ENCODE measurements at regions not wholly inside any gene's neighbourhood (a gene's known extent, or its start where the extent isn't known, plus 50 kb on each side); places are given as distances from the start of the nearest gene placed in this dataset.
"Not testable (repeated sequence)": the region's sequence is repeated elsewhere in the genome, so short reads cannot be mapped to it uniquely, and the experiment has no call there.

DNA sequence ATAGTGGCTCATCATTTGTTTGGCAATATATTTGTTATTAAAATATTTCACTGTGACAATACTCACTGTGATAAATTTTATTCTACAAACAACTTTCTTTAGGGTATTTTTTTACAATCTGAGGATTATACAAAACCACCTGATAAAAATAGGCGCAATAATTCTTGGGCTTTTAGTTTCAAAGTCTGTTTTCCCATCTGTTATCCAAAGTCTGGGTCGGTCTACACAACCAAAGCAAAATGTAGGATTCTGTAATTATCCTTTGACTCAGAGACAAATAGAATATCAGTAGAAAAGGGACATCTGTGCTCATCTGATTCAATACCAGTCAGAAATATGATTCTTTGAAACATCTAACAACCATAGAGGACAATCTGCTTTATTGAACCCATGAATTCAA lies 271.8 kb upstream of the AMIGO2 start:
- H3K27me3 ChIP-seq (ENCODE audit: control insufficient read depth in 1 of 2, insufficient read depth in 2 of 2, low read length in 2 of 2): no peaks in the 10 kb centered on the region
- H3K4me1 ChIP-seq (ENCODE audit: control insufficient read depth, insufficient read depth, low read length): no peaks in the 10 kb centered on the region
- no peaks in the 10 kb centered on the region for H3K36me3 ChIP-seq (ENCODE audit: control insufficient read depth in 2 of 2, insufficient read depth in 2 of 2, low read length in 2 of 2)
- no peaks in the 10 kb centered on the region for H3K9me3 ChIP-seq (ENCODE audit: control insufficient read depth in 2 of 2, low read length in 2 of 2)
- no peak overlapping the region for H3K9ac ChIP-seq (ENCODE audit: low read length in 2 of 2)
- no peak overlapping the region for H3K4me3 ChIP-seq (ENCODE audit: low read length in 2 of 2)
- H3K27ac ChIP-seq (ENCODE audit: low read length): no peak overlapping the region

DNA sequence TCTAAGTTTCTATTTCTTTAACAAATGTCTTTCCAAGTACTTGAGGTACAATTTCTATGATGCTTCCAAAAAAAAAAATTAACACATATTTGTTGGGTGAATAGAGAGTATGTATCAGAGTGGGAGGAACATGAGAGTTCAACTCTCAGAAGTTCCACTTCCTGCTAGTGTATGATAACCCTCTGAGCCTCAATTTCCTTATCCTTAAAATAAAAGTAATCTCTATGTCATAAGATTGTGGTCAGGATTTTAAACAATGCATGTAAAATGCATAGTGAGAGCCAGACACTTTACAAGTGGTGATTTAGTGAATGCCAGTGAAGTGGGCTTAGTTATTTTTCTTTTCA lies 270.3 kb upstream of the AMIGO2 start:
- H3K9ac ChIP-seq (ENCODE audit: low read length in 2 of 2): no peak overlapping the region
- H3K27ac ChIP-seq (ENCODE audit: low read length): no peak overlapping the region
- H3K4me3 ChIP-seq (ENCODE audit: low read length in 2 of 2): no peak overlapping the region
- H3K27me3 ChIP-seq (ENCODE audit: control insufficient read depth in 1 of 2, insufficient read depth in 2 of 2, low read length in 2 of 2): no peaks in the 10 kb centered on the region
- no peaks in the 10 kb centered on the region for H3K9me3 ChIP-seq (ENCODE audit: control insufficient read depth in 2 of 2, low read length in 2 of 2)
- no peaks in the 10 kb centered on the region for H3K36me3 ChIP-seq (ENCODE audit: control insufficient read depth in 2 of 2, insufficient read depth in 2 of 2, low read length in 2 of 2)
- H3K4me1 ChIP-seq (ENCODE audit: control insufficient read depth, insufficient read depth, low read length): no peaks in the 10 kb centered on the region

DNA sequence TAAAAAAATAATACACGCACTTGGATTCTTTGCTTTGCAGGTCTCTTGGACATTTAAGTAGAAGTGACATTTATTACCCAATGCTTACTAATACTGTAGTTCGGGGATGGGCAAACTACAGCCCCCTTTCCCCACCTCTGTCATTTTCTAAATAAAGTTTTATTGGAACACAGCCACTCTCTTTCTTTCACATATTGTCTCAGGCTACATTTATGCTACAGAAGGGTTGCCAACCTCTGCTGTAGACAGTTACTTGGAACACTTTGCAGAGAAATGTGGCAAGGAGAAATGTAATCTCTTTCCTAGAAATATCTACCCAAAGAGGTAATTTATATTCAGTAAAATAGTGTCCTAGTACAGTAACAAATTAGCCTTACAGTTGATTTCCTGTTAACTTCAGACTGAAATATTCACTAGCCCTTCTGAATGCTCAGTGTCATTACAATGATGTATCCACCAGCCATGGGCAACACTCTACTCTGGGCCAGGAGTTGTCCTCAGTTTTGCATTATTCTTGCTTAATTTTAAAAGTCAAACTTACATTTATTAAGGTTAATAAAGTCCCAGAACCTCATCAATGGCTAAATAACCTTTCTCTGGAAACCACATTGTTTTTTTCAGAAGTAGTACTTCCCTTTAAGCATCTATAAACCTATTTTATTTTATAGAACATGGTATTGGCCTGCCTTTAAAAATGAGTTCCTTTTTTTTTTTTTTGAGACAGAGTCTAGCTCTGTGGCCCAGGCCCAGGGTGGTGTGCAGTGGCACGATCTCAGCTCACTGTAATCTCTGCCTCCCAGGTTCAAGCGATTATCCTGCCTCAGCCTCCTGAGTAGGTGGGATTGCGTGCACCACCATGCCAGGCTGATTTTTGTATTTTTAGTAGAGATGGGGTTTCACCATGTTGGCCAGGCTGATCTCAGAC lies 269.6 kb upstream of the AMIGO2 start:
- no peaks in the 10 kb centered on the region for H3K27me3 ChIP-seq (ENCODE audit: control insufficient read depth in 1 of 2, insufficient read depth in 2 of 2, low read length in 2 of 2)
- H3K4me1 ChIP-seq (ENCODE audit: control insufficient read depth, insufficient read depth, low read length): no peaks in the 10 kb centered on the region
- no peak overlapping the region for H3K4me3 ChIP-seq (ENCODE audit: low read length in 2 of 2)
- H3K36me3 ChIP-seq (ENCODE audit: control insufficient read depth in 2 of 2, insufficient read depth in 2 of 2, low read length in 2 of 2): no peaks in the 10 kb centered on the region
- no peaks in the 10 kb centered on the region for H3K9me3 ChIP-seq (ENCODE audit: control insufficient read depth in 2 of 2, low read length in 2 of 2)
- H3K27ac ChIP-seq (ENCODE audit: low read length): no peak overlapping the region
- no peak overlapping the region for H3K9ac ChIP-seq (ENCODE audit: low read length in 2 of 2)

DNA sequence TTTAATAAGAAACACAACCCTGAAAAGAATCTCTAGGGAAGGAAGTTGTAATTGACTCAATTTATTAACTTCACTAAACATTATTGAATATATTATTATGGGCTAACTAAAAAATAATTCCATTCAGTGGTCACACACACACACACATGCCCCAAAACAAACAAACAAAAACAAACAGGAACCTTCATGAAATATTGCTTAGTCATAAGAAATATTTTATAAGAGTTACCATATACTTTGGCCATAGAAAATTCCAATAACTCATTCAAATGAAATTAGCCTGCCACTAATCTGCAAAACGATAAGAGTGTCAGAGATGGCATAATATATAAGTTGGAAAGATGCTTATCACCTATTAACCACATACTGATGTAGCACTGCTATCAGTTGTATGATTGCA lies 268.4 kb upstream of the AMIGO2 start:
- no peak overlapping the region for H3K9ac ChIP-seq (ENCODE audit: low read length in 2 of 2)
- H3K27ac ChIP-seq (ENCODE audit: low read length): no peak overlapping the region
- H3K9me3 ChIP-seq (ENCODE audit: control insufficient read depth in 2 of 2, low read length in 2 of 2): no peaks in the 10 kb centered on the region
- H3K36me3 ChIP-seq (ENCODE audit: control insufficient read depth in 2 of 2, insufficient read depth in 2 of 2, low read length in 2 of 2): no peaks in the 10 kb centered on the region
- no peaks in the 10 kb centered on the region for H3K27me3 ChIP-seq (ENCODE audit: control insufficient read depth in 1 of 2, insufficient read depth in 2 of 2, low read length in 2 of 2)
- no peaks in the 10 kb centered on the region for H3K4me1 ChIP-seq (ENCODE audit: control insufficient read depth, insufficient read depth, low read length)
- no peak overlapping the region for H3K4me3 ChIP-seq (ENCODE audit: low read length in 2 of 2)

DNA sequence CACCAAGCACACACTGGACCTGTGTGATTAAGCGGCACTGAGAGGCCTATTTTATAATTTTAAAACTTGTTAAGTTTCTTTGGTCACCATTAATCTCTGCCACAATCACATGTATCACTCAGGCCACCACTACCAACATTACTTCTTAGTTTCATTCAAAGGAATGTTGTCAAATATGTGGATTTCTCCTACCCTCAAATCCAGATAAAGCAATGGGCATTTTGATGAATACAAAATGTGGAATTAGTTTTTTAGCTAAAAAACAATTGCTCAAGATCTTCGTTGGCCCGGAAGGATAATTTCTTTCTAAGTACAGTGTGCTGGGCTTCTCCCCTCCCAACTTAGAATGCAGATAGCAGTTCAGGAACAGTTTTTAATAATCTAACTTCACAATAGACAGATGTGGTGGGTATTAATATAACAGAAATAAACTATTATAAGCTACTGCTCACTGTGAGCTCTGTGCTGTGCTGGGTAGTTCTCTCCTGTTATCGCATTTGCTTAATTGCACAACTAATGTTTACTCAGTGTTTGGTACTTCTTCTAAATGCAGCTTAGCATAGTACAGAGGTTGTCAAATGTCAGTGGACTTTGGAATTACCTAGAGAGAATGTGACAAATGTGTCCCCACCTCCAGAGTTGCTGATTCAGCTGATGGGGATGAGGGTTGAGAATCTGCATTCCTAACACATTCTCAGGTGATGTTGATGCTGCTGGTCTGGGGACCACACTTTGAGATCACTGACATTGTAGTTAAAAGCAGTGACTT lies 266.7 kb upstream of the AMIGO2 start:
- Histone ChIP-seq H3K4me1 (ENCODE audit: control insufficient read depth, insufficient read depth, low read length) (no peaks in the 10 kb centered on the region), H3K9ac (ENCODE audit: low read length in 2 of 2) (no peak overlapping the region), H3K4me3 (ENCODE audit: low read length in 2 of 2) (no peak overlapping the region), H3K36me3 (ENCODE audit: control insufficient read depth in 2 of 2, insufficient read depth in 2 of 2, low read length in 2 of 2) (no peaks in the 10 kb centered on the region), H3K27ac (ENCODE audit: low read length) (no peak overlapping the region), H3K27me3 (ENCODE audit: control insufficient read depth in 1 of 2, insufficient read depth in 2 of 2, low read length in 2 of 2) (no peaks in the 10 kb centered on the region), H3K9me3 (ENCODE audit: control insufficient read depth in 2 of 2, low read length in 2 of 2) (no peaks in the 10 kb centered on the region)

DNA sequence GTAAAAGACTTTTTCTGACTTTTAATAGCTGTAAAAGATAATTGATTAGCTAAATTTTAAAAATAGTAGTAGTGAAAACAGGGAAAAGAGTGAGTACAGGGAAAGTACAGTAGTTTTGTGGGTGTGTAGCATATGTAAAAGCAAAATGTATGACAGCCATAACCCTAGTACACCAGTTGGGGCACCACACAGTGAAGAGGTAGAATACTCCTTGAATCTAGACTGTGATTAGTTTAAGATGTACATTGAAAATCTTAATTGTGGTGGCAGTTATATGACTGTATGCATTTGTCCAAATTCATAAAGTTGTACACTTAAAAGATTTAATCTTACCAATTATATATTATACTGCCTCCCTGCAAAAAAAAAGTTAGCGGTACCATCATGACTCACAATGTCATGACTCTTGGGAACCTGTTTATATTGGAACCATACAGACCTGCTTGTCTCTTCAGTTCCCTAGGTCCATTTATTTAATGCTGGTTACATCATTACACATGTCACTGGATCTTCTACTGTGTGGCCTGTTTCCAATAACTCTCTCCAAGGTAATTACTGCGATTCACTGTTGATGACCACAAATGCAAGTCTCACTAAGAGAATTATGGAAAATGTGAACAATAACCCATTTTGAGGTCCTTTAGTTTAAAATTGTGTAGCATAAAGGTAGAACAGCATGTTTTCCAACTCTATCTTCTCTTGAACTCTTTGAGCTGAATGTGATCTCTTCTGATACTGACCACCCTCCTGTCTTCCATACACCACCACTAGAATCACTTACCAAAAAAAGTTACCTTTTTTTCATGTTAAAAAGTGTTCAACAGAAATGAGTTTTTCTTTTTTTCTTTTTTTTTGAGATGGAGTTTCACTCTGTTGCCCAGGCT lies 264.2 kb upstream of the AMIGO2 start:
- Histone ChIP-seq H3K9ac (ENCODE audit: low read length in 2 of 2) (no peak overlapping the region), H3K36me3 (ENCODE audit: control insufficient read depth in 2 of 2, insufficient read depth in 2 of 2, low read length in 2 of 2) (no peaks in the 10 kb centered on the region), H3K4me3 (ENCODE audit: low read length in 2 of 2) (no peak overlapping the region), H3K4me1 (ENCODE audit: control insufficient read depth, insufficient read depth, low read length) (no peaks in the 10 kb centered on the region), H3K27me3 (ENCODE audit: control insufficient read depth in 1 of 2, insufficient read depth in 2 of 2, low read length in 2 of 2) (no peaks in the 10 kb centered on the region), H3K9me3 (ENCODE audit: control insufficient read depth in 2 of 2, low read length in 2 of 2) (no peaks in the 10 kb centered on the region), H3K27ac (ENCODE audit: low read length) (no peak overlapping the region)

DNA sequence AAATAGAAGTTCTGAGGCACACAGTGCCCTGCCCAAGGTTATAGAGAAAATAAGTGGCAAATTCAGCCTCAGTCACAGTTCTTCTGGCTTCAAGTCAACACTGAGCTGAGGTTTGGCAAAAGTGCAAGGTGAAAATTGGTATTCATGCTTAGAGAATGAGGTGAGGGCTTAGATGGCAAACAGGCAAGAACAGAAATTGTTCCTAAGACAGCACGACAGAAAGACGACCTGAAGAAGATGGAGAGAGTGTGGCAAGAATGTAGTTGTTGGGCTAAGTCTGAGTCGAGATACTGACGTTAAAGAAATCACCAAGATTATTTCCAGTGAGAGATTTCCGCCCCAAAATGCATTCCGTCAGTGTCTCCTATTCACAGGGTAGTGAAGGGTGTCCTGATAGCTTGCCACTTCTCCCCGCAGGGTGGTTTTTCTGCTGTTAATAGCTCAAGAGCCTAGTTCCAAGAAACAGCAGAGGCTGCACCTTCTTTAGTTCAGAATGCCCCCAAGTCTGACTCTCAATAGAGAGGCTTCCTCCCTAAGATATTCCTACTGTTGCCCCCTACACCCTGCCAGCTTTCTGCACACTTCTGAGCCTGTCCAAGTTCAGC lies 260.8 kb upstream of the AMIGO2 start:
- Histone ChIP-seq H3K9me3 (ENCODE audit: control insufficient read depth in 2 of 2, low read length in 2 of 2) (no peaks in the 10 kb centered on the region), H3K27ac (ENCODE audit: low read length) (no peak overlapping the region), H3K36me3 (ENCODE audit: control insufficient read depth in 2 of 2, insufficient read depth in 2 of 2, low read length in 2 of 2) (no peaks in the 10 kb centered on the region), H3K4me1 (ENCODE audit: control insufficient read depth, insufficient read depth, low read length) (no peaks in the 10 kb centered on the region), H3K4me3 (ENCODE audit: low read length in 2 of 2) (no peak overlapping the region), H3K9ac (ENCODE audit: low read length in 2 of 2) (no peak overlapping the region), H3K27me3 (ENCODE audit: control insufficient read depth in 1 of 2, insufficient read depth in 2 of 2, low read length in 2 of 2) (no peaks in the 10 kb centered on the region)

DNA sequence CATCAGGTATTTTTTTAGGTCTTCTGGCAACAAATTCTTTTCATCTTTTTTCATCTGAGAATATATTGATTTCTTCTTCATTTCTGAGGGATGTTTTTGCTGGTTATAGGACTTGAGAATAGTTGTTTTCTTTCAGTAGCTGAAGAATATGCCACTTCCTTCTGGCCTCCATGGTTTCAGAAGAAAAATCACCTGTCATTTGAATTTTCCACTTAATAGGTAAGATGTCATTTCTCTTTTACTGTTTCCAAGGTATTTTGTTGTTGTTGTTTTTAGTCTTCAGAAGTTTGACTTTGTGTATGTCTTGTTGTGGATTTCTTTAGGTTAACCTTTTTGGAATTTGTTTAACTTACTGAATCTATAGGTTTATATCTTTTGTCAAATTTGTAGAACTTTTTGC lies 257.8 kb upstream of the AMIGO2 start:
- Histone ChIP-seq H3K27me3 (ENCODE audit: control insufficient read depth in 1 of 2, insufficient read depth in 2 of 2, low read length in 2 of 2) (no peaks in the 10 kb centered on the region), H3K36me3 (ENCODE audit: control insufficient read depth in 2 of 2, insufficient read depth in 2 of 2, low read length in 2 of 2) (no peaks in the 10 kb centered on the region), H3K4me3 (ENCODE audit: low read length in 2 of 2) (no peak overlapping the region), H3K27ac (ENCODE audit: low read length) (no peak overlapping the region), H3K9ac (ENCODE audit: low read length in 2 of 2) (no peak overlapping the region), H3K4me1 (ENCODE audit: control insufficient read depth, insufficient read depth, low read length) (no peaks in the 10 kb centered on the region), H3K9me3 (ENCODE audit: control insufficient read depth in 2 of 2, low read length in 2 of 2) (no peaks in the 10 kb centered on the region)

DNA sequence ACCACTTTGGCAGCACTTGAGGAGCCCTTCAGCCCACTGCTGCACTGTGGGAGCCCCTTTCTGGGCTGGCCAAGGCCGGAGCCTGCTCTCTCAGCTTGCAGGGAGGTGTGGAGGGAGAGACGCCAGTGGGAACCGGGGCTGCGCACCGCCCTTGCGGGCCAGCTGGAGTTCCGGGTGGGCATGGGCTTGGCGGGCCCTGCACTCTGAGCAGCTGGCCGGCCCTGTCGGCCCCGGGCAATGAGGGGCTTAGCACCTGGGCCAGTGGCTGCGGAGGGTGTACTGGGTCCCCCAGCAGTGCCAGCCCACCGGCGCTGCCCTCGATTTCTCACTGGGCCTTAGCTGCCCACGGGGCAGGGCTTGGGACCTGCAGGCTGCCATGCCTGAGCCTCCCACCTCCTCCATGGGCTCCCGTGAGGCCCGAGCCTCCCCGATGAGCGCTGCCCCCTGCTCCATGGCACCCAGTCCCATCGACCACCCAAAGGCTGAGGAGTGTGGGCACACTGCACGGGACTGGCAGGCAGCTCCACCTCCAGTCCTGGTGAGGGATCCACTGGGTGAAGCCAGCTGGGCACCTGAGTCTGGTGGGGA lies 253.6 kb upstream of the AMIGO2 start:
- not testable (repeated sequence) for H3K4me1 ChIP-seq (ENCODE audit: control insufficient read depth, insufficient read depth, low read length); H3K9me3 ChIP-seq (ENCODE audit: control insufficient read depth in 2 of 2, low read length in 2 of 2); H3K36me3 ChIP-seq (ENCODE audit: control insufficient read depth in 2 of 2, insufficient read depth in 2 of 2, low read length in 2 of 2); H3K4me3 ChIP-seq (ENCODE audit: low read length in 2 of 2); H3K9ac ChIP-seq (ENCODE audit: low read length in 2 of 2); H3K27me3 ChIP-seq (ENCODE audit: control insufficient read depth in 1 of 2, insufficient read depth in 2 of 2, low read length in 2 of 2); H3K27ac ChIP-seq (ENCODE audit: low read length)
